Stimulated activated CD8-positive, alpha-beta memory T cell treated with anti-CD3 and anti-CD28 coated beads, Interleukin-12 subunit alpha, Interleukin-12 subunit beta, amount 100 ng/mL, for 1 hour (primary cell): ENCODE measurements at regions not wholly inside any gene's neighbourhood (a gene's known extent, or its start where the extent isn't known, plus 50 kb on each side); places are given as distances from the start of the nearest gene placed in this dataset.
"Not testable (repeated sequence)": the region's sequence is repeated elsewhere in the genome, so short reads cannot be mapped to it uniquely, and the experiment has no call there.

Source experiments
- DNase-seq: peaks from one replicate; pipeline ENCODE4 v3.0.0-alpha.2; 2020; ENCODE audit warnings: low read depth

GRCh38 chr2:147181351-147182029 lies 663.3 kb upstream of the ACVR2A start:
- no peak for DNase-seq

GRCh38 chr2:147177071-147177857 lies 667.6 kb upstream of the ACVR2A start:
- DNase-seq, result no peak

GRCh38 chr2:147174824-147175254 lies 670.0 kb upstream of the ACVR2A start:
- DNase-seq, result no peak

- no peak for DNase-seq
Observed at GRCh38 chr2:147173798-147174197, 671.0 kb upstream of the ACVR2A start.

GRCh38 chr2:147173189-147173581 lies 671.6 kb upstream of the ACVR2A start:
- no peak for DNase-seq

GRCh38 chr2:147172493-147173188 lies 672.2 kb upstream of the ACVR2A start:
- no peak for DNase-seq

DNA sequence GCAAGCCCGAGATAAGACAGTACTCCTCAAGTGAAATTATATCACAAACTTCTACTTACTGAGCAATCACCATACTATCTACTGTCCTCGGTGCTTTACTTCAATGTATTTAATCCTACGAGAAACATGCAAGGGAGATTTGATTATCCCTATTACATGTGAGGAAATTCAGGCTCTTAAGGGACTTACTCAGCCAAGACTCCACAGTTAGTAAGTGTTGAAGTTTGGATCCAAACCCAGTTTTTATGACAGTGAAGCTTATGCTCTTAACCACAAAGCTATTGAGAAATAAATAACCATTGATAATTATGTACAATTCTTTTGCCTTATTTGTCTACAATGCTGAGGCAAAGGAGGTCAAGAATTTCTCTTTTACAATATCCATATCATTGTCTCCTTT lies 672.9 kb upstream of the ACVR2A start:
- DNase-seq, result no peak

DNA sequence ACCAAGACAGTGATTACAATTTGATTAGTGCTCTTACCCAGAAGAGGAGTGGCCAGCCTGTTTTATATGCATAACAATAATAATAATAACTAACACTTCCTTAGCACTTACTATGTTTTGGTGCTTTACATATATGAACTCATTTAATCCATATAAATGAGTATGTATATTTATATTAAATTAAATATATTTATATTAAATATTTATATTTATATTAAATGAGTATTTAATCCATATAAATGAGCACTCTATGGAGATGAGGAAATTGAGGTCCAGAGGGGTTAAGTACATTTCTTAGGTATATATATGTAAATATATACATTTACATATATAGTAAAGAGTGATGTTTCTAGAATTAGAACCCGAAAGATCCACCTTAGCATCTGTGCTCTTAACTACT lies 673.9 kb upstream of the ACVR2A start:
- DNase-seq, result no peak

DNA sequence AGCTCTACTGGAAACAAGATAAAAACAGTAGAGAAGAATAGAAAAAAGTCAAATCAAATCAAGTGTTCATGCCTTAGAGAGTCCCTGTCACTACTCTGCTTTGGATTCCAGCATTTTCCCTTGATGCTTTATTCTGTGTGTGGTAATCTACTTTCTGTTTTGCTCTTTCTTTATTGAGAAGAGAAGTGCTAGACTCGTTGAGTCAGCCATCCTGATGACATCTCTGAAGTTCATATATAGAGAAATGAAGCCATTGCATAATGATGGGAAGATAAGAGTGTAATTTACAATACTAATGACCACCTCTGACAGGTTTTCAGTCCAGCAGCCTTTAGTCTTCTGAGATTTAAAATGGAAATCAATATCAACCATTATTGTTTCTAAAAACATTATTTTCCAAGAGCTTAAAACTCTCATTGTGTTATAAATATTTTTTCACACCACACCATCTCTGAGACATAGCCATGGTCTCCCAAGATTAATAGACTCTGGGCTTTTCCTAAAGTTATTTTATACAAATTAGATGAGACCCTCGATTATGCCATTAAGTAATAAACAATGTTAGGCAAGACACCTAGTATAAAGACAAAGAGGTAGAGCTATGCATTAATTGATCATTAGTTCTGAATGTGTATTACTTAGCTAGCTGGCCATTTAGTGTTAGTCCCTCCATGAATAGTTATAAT lies 679.0 kb upstream of the ACVR2A start:
- DNase-seq, result no peak

GRCh38 chr2:147164563-147164962 lies 680.3 kb upstream of the ACVR2A start:
- no peak for DNase-seq

DNA sequence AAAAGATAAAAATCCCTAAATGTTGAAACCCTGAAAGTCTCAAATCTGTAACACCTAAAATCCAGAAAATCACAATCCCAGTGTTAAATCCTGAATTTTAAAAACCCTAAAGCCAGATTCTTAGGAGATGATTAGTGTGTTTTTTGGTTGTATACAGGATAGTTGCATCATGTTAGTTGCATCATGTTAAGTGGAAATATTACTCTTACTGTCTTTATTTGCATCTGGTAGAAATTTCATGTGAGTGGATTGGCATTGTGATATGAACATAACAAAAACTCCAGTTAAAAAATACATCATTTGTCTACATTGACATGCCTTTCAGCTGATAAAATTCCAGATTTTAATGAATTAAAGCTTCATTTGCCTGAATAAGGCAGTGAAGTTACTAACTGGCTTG lies 683.1 kb upstream of the ACVR2A start:
- DNase-seq, result no peak

DNA sequence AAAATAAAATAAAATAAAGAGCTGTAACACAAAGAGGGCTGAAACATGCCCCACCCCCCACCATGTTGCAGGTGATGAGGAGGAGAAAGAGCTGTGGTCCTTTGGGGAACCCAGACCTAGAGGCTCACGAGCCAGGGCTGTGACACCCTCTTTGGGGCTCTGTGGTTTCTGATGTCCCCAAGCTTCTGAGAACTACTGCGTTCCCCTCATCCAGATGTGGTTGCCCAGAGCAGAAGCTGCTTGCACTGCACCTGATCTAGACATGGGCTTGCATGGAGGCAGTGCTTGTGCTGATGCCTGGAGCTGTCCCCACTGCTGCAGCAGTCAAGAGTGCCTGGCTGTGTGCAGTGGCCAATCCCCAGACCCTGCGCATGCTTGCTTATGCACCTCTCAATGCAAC lies 687.9 kb upstream of the ACVR2A start:
- DNase-seq, result no peak

DNA sequence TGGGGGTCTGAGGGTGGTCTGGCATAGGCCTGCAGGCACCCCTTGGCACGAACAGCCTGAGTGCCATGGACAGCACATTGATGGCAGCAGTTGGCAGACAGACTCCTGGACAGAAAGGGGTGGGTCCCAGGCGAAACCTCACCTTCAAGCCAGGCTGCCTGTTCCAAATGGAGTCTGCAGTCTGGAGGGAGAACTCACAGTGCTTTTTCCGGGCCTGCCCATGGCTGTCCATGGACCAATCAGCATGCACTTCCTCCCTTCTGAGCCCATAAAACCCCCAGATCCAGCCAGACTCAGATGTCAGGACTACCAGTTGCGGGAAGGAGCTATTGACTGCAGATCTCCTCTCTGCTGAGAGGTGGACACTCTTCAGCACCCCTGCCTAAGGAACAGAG lies 694.6 kb upstream of the ACVR2A start:
- DNase-seq, result no peak

DNA sequence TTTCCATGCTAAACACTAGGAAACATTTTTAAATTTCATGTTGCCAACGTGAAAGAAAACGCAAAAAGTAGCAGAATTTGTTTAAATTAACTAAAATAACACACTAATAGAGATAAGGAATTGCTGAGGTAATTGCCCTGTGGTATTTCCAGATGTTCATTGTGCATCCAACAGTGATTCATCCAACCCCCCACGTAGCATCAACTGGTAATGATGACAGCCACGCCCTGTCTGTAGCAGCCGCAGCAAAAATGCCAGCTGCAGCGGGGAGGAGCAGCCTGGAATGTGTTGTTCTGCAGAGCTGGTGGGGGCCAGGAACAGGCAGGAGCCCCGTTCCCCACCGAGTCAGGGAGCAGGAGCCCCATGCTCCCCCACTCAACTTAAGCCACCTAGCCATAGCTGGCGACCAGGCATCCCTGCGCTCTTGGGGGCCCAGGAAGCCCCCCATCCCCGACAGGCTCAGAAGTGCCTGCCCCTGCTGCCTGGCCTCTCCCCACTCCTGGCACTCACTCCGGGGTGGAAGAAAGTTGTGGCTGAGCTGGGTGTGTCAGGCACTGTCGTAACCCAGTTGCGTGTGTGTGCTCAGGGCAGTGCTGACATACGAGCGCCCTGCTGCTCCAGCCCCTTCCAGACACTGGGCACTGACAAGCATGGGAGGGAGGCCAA lies 695.1 kb upstream of the ACVR2A start:
- no peak for DNase-seq

DNA sequence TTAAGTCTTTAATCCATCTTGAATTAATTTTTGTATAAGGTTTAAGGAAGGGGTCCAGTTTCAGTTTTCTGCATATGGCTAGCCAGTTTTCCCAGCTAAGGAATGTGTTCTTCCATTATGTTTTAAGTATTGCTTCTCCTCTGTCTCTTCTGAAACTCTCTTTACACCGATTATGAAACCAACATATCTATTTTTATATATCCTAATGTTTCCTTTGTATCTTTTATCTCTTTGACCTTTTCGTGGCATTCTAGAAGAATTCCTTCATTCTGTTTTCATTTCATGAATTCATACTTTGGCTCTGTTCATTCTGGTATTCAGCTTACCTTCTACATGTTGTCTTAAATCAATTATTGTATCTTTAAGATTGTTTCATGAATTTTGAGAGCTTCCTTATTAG lies 697.0 kb upstream of the ACVR2A start:
- DNase-seq, result no peak

GRCh38 chr2:147141930-147142329 lies 702.9 kb upstream of the ACVR2A start:
- no peak for DNase-seq

- not testable (repeated sequence) for DNase-seq
Observed at GRCh38 chr2:147139732-147140131, 705.1 kb upstream of the ACVR2A start.

- DNase-seq, result no peak
Observed at GRCh38 chr2:147137711-147138110, 707.1 kb upstream of the ACVR2A start.

GRCh38 chr2:147135376-147135775 lies 709.5 kb upstream of the ACVR2A start:
- DNase-seq, result no peak

DNA sequence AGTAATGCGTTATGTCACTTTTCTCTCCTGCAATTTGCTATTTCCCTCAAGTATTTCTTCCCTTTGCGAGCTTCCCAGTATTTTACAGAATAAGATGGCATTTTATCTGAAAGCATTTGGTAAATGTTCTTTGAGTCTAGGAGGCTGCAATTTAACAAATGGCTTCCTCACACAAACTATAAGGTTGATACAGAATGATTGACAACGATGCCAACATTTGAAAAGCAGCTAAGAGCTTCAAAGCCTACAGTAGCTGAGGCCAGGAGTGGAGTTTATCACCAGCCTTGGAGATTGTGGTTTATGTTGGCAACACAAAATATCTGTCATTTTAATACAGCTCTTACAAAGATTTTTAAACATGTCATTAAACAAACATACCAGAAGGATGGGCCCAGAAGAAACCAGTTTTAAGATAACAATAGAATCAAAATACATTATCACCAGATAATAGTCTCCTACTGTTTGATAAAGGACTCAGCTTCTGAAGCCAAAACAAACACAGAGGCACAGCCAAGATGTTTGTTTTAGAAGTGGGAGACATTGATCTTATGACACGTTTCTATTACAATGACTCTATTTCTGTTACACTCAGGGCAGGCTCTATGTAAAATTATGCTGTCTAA lies 711.4 kb upstream of the ACVR2A start:
- no peak for DNase-seq

DNA sequence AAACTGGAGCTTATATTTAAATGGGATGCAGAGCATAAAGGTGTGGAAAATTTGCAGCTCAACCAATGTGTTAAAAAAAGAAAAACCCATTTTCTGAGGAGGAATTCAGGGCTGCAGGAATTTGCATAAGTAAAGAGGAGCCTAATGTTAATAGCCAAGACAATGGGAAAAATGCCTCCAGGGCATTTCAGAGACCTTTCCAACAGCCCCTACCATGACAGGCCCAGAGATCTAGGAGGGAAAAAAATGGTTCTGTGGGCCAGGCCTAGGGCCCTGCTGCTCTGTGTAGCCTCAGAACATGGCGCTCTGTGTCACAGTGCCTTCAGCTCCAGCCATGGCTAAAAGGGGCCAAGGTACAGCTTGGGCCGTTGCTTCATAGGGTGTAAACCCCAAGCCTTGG lies 719.7 kb upstream of the ACVR2A start:
- DNase-seq, result no peak

DNA sequence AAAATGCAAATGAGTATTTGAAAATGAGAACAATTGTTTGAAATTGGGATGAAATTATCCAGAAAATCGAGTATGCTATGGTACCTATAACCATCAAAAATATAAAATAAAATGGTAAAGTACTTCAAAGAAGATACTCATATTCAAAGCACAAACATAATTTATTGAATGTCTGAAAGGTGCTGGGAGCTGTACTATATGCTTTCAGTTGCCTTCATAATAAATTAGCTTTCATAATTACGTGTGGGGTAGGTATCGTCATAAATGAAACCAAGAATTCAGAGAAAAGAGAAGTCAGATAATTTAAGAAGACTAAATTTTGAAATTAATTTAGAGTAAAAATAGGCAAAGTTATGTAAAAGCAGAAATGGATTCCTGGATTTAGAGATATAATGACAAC lies 721.9 kb upstream of the ACVR2A start:
- no peak for DNase-seq
